Smooth muscle cell (in vitro differentiated cells): ENCODE measurements at regions not wholly inside any gene's neighbourhood (a gene's known extent, or its start where the extent isn't known, plus 50 kb on each side); places are given as distances from the start of the nearest gene placed in this dataset.

Experiments used
- DNase-seq: peaks from one replicate; lab custom pipeline; 2025; ENCODE audit not compliant: unreplicated experiment; lab: John Stamatoyannopoulos, UW
- H2AFZ ChIP-seq: fragments of 200-600 bp; sonication (generic); 2 replicates; pipeline ENCODE4 v1.6.0; 2016; ENCODE audit warnings: antibody characterized with exemption, low read depth, mild to moderate bottlenecking
- H3F3A ChIP-seq: fragments of 200-600 bp; sonication (generic); 2 replicates; pipeline ENCODE4 v1.6.0; 2017; ENCODE audit warnings: antibody characterized with exemption, low read depth
- H3K27ac ChIP-seq: fragments of 200-600 bp; sonication (generic); 2 replicates; pipeline ENCODE4 v1.5.1; 2016; ENCODE audit warnings: low read depth, mild to moderate bottlenecking
- H3K27me3 ChIP-seq: fragments of 200-600 bp; sonication (generic); 2 replicates; pipeline ENCODE4 v1.6.1; 2016; ENCODE audit warnings: low read depth, mild to moderate bottlenecking
- H3K36me3 ChIP-seq: fragments of 200-600 bp; sonication (generic); 2 replicates; pipeline ENCODE4 v1.5.1; 2016; ENCODE audit warnings: low read depth
- H3K4me1 ChIP-seq: fragments of 200-600 bp; sonication (generic); 2 replicates; pipeline ENCODE4 v1.5.1; 2016; ENCODE audit warnings: low read depth
- H3K4me2 ChIP-seq: fragments of 200-600 bp; sonication (generic); 2 replicates; pipeline ENCODE4 v1.6.0; 2016; ENCODE audit warnings: mild to moderate bottlenecking
- H3K4me3 ChIP-seq: fragments of 200-600 bp; sonication (generic); 2 replicates; pipeline ENCODE4 v1.5.1; 2016; ENCODE audit warnings: mild to moderate bottlenecking
- H3K79me2 ChIP-seq: fragments of 200-600 bp; sonication (generic); 2 replicates; pipeline ENCODE4 v1.6.0; 2016; ENCODE audit warnings: low read depth, mild to moderate bottlenecking
- H3K9ac ChIP-seq: fragments of 200-600 bp; sonication (generic); 2 replicates; pipeline ENCODE4 v1.6.0; 2016; ENCODE audit warnings: low read depth
- H3K9me3 ChIP-seq: fragments of 200-600 bp; sonication (generic); replicated peaks from 2 replicates; pipeline ENCODE4 v1.5.1; 2016; ENCODE audit warnings: low read depth
- H4K20me1 ChIP-seq: fragments of 200-600 bp; sonication (generic); 2 replicates; pipeline ENCODE4 v1.6.0; 2016; ENCODE audit warnings: low read depth
- WGBS: methylation state at CpG from one replicate; pipeline ENCODE4 v1.1.7; 2016; ENCODE audit warnings: low lambda C conversion rate; 5-methylcytosine and 5-hydroxymethylcytosine counted together
- TF ChIP-seq, protein P1 (sequence below): fragments of 200-600 bp; sonication (generic); IDR thresholded peaks from 2 replicates; pipeline ENCODE4 v1.5.1; 2017; ENCODE audit warnings: borderline replicate concordance, mild to moderate bottlenecking, antibody characterized with exemption; ENCODE audit not compliant: insufficient read depth, poor library complexity, severe bottlenecking

DNA sequence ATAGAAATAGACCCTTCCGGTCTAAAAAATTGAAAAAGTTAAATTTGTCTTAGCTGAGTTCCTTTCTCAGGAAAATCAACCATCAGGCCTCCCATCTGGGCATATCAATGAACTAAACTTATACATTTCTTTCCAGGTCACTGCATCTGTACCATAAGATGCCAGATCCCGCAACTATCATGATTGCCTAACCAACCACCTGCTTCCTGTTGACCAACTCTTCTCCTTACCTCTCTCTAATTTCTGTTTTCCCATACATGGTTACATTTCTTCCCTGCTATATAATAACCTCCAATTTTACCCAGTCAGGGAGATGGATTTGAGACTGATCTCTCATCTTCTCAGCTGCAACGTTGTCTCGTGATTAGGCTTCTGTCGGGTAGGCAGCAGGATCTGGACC lies 228.7 kb downstream of the FSIP2 start:
- Histone ChIP-seq H3K9ac (no peak overlapping the region), H3K79me2 (no peaks in the 10 kb centered on the region), H3K27ac (no peak overlapping the region), H3K36me3 (no peaks in the 10 kb centered on the region), H3K4me1 (no peaks in the 10 kb centered on the region), H3K4me3 (no peak overlapping the region), H3K4me2 (no peak overlapping the region), H3K27me3 (no peaks in the 10 kb centered on the region), H3K9me3 (no peaks in the 10 kb centered on the region), H4K20me1 (no peaks in the 10 kb centered on the region), H2AFZ (no peak overlapping the region), H3F3A (no peaks in the 10 kb centered on the region)
- TF ChIP-seq, protein P1, sequence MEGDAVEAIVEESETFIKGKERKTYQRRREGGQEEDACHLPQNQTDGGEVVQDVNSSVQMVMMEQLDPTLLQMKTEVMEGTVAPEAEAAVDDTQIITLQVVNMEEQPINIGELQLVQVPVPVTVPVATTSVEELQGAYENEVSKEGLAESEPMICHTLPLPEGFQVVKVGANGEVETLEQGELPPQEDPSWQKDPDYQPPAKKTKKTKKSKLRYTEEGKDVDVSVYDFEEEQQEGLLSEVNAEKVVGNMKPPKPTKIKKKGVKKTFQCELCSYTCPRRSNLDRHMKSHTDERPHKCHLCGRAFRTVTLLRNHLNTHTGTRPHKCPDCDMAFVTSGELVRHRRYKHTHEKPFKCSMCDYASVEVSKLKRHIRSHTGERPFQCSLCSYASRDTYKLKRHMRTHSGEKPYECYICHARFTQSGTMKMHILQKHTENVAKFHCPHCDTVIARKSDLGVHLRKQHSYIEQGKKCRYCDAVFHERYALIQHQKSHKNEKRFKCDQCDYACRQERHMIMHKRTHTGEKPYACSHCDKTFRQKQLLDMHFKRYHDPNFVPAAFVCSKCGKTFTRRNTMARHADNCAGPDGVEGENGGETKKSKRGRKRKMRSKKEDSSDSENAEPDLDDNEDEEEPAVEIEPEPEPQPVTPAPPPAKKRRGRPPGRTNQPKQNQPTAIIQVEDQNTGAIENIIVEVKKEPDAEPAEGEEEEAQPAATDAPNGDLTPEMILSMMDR: no peak
- no peak for DNase-seq
- 95% methylated on average over 5 of the region's 5 CpGs for WGBS

DNA sequence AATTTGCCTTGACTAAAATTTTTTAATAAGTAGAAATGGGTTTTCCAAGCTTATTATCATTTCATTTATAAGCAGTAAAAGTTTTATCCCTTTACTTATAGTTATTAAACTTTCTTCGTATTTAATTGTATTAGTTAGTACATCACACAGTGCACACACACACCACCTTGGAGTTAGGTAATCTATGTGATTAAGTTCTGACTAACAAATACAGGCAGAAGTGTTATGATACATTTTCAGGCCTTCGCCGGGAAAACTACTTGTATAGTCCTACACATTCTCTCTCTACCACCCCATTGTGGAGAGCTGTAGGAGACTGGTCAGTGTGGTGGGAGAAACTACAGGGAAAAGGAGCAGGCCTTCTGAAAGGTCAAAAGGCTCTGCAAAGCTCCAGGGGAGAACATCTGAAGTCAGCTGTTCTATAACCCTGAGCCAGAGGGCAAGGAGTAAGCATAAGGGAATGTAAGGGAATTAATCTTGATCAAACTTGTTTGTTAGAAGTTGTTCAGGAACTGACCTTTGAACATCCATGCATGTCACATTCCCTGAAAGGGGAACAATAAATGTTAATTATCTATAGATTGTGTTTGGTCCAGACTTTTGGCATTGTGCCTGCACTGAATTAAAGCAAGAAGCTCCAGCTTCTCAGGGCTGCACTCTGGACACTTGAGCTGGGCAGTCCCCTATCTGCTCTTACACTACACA lies 231.7 kb downstream of the FSIP2 start:
- no peaks in the 10 kb centered on the region for H3K36me3 ChIP-seq
- H3K27ac ChIP-seq: no peak overlapping the region

DNA sequence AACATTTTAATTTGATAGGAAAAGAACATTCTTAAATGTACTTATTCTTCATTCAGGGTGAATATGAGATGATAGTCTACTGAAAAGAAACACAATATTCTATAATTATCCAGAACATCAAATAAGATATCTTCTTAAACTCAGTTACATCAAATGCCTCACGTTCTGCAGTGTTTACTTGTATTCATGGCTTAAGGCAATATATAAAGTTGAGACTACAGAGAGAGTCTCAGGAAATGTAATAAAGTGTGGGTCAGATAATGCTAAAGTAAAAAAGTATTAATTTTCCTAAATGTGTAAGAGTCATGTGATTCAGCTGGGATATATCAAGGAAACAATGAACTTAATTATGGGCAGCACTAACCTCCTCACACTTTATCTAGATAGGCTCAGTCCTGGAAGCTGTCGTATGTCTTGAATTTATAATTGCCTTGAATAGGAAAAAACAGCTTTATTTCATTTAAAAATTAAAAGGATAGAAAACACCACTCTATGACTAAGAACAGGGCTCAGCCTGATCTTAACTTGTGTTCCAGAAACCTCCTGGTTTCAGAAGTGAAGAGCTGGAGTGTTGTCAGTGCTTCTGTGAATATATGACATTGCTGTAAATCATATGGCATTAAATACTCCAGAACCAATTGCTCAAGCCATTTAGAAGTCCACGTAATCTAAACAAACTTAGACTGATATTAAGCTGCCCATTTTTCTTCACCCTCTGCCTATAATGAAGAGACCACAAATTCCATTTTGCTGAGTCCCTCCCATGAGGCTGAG lies 240.2 kb downstream of the FSIP2 start:
- 19% methylated on average over 3 of the region's 3 CpGs for WGBS
- peak overlapping the region; percentile 77 for H3K27ac ChIP-seq
- peak overlapping the region; percentile 42 for H3K4me2 ChIP-seq
- peaks cover 8% of the 10 kb centered on the region for H3K4me1 ChIP-seq
- TF ChIP-seq, protein P1: no peak
- H3K9ac ChIP-seq: no peak overlapping the region
- no peak for DNase-seq
- H3K9me3 ChIP-seq: no peaks in the 10 kb centered on the region
- H3K4me3 ChIP-seq: no peak overlapping the region
- no peaks in the 10 kb centered on the region for H3K36me3 ChIP-seq
- no peaks in the 10 kb centered on the region for H3K27me3 ChIP-seq
- no peaks in the 10 kb centered on the region for H3K79me2 ChIP-seq
- no peak overlapping the region for H2AFZ ChIP-seq
- H4K20me1 ChIP-seq: no peaks in the 10 kb centered on the region
- H3F3A ChIP-seq: peaks cover 10% of the 10 kb centered on the region

More for the DNA sequence above, 231.7 kb downstream of the FSIP2 start:
- H2AFZ ChIP-seq: no peak overlapping the region
- no peaks in the 10 kb centered on the region for H4K20me1 ChIP-seq
- H3F3A ChIP-seq: no peaks in the 10 kb centered on the region
- no peaks in the 10 kb centered on the region for H3K79me2 ChIP-seq
- no peak for DNase-seq
- no peaks in the 10 kb centered on the region for H3K9me3 ChIP-seq
- no peak overlapping the region for H3K9ac ChIP-seq
- TF ChIP-seq, protein P1: no peak
- WGBS: 95% methylated on average over 3 of the region's 3 CpGs
- no peaks in the 10 kb centered on the region for H3K4me1 ChIP-seq
- no peak overlapping the region for H3K4me3 ChIP-seq
- no peaks in the 10 kb centered on the region for H3K27me3 ChIP-seq
- H3K4me2 ChIP-seq: no peak overlapping the region
